ENCODE measurements at regions not wholly inside any gene's neighbourhood (a gene's known extent, or its start where the extent isn't known, plus 50 kb on each side); places are given as distances from the start of the nearest gene placed in this dataset.
"Not testable (repeated sequence)": the region's sequence is repeated elsewhere in the genome, so short reads cannot be mapped to it uniquely, and the experiment has no call there.

GRCh38 chr2:17362956-17363355 is 155.3 kb downstream of the RAD51AP2 start:
- H3K4me1 ChIP-seq (ENCODE audit: control insufficient read depth, insufficient read depth, low read length) = no peaks in the 10 kb centered on the region
- no peak overlapping the region for H3K9ac ChIP-seq (ENCODE audit: low read depth, low read length)
- H3K4me2 ChIP-seq (ENCODE audit: low read length) = no peak overlapping the region
- no peak overlapping the region for H3K4me3 ChIP-seq (ENCODE audit: low read length)
- H3K27me3 ChIP-seq (ENCODE audit: control insufficient read depth, insufficient read depth, low read length) = no peaks in the 10 kb centered on the region
- H3K36me3 ChIP-seq (ENCODE audit: insufficient read depth, low read length) = no peaks in the 10 kb centered on the region
- no peaks in the 10 kb centered on the region for H3K9me3 ChIP-seq (replicated peaks; ENCODE audit: low read length)

- Histone ChIP-seq H3K4me3 (ENCODE audit: low read length) (no peak overlapping the region), H3K4me1 (ENCODE audit: control insufficient read depth, insufficient read depth, low read length) (peaks cover 13% of the 10 kb centered on the region), H3K4me2 (ENCODE audit: low read length) (no peak overlapping the region), H3K36me3 (ENCODE audit: insufficient read depth, low read length) (no peaks in the 10 kb centered on the region), H3K9ac (ENCODE audit: low read depth, low read length) (no peak overlapping the region), H3K27me3 (ENCODE audit: control insufficient read depth, insufficient read depth, low read length) (no peaks in the 10 kb centered on the region), H3K9me3 (replicated peaks; ENCODE audit: low read length) (no peaks in the 10 kb centered on the region)
Observed at GRCh38 chr2:17355608-17356329, 162.5 kb downstream of the RAD51AP2 start.

GRCh38 chr2:17353263-17353662 is 165.0 kb downstream of the RAD51AP2 start:
- Histone ChIP-seq H3K4me3 (ENCODE audit: low read length) (no peak overlapping the region), H3K36me3 (ENCODE audit: insufficient read depth, low read length) (no peaks in the 10 kb centered on the region), H3K4me1 (ENCODE audit: control insufficient read depth, insufficient read depth, low read length) (peaks cover 13% of the 10 kb centered on the region)

GRCh38 chr2:17342692-17343091 is 175.5 kb downstream of the RAD51AP2 start:
- not testable (repeated sequence) for H3K4me1 ChIP-seq (ENCODE audit: control insufficient read depth, insufficient read depth, low read length); H3K36me3 ChIP-seq (ENCODE audit: insufficient read depth, low read length); H3K27me3 ChIP-seq (ENCODE audit: control insufficient read depth, insufficient read depth, low read length); H3K9me3 ChIP-seq (replicated peaks; ENCODE audit: low read length); H3K4me2 ChIP-seq (ENCODE audit: low read length); H3K4me3 ChIP-seq (ENCODE audit: low read length); H3K9ac ChIP-seq (ENCODE audit: low read depth, low read length)

More at GRCh38 chr2:17353263-17353662, 165.0 kb downstream of the RAD51AP2 start:
- Histone ChIP-seq H3K27me3 (ENCODE audit: control insufficient read depth, insufficient read depth, low read length) (no peaks in the 10 kb centered on the region), H3K4me2 (ENCODE audit: low read length) (no peak overlapping the region), H3K9ac (ENCODE audit: low read depth, low read length) (no peak overlapping the region), H3K9me3 (replicated peaks; ENCODE audit: low read length) (no peaks in the 10 kb centered on the region)

- Histone ChIP-seq H3K9ac (ENCODE audit: low read depth, low read length) (no peak overlapping the region), H3K4me1 (ENCODE audit: control insufficient read depth, insufficient read depth, low read length) (no peaks in the 10 kb centered on the region), H3K27me3 (ENCODE audit: control insufficient read depth, insufficient read depth, low read length) (no peaks in the 10 kb centered on the region), H3K4me3 (ENCODE audit: low read length) (no peak overlapping the region), H3K36me3 (ENCODE audit: insufficient read depth, low read length) (no peaks in the 10 kb centered on the region), H3K9me3 (replicated peaks; ENCODE audit: low read length) (no peaks in the 10 kb centered on the region), H3K4me2 (ENCODE audit: low read length) (no peak overlapping the region)
Observed at GRCh38 chr2:17337507-17337906, 180.7 kb downstream of the RAD51AP2 start.

GRCh38 chr2:17336458-17336857 is 181.8 kb downstream of the RAD51AP2 start:
- no peak overlapping the region for H3K9ac ChIP-seq (ENCODE audit: low read depth, low read length)
- H3K4me2 ChIP-seq (ENCODE audit: low read length) = no peak overlapping the region
- H3K4me1 ChIP-seq (ENCODE audit: control insufficient read depth, insufficient read depth, low read length) = no peaks in the 10 kb centered on the region

GRCh38 chr2:17334300-17334699 is 183.9 kb downstream of the RAD51AP2 start:
- no peak overlapping the region for H3K9ac ChIP-seq (ENCODE audit: low read depth, low read length)
- H3K4me1 ChIP-seq (ENCODE audit: control insufficient read depth, insufficient read depth, low read length) = no peaks in the 10 kb centered on the region
- no peaks in the 10 kb centered on the region for H3K36me3 ChIP-seq (ENCODE audit: insufficient read depth, low read length)
- no peak overlapping the region for H3K4me3 ChIP-seq (ENCODE audit: low read length)
- H3K4me2 ChIP-seq (ENCODE audit: low read length) = no peak overlapping the region
- H3K9me3 ChIP-seq (replicated peaks; ENCODE audit: low read length) = no peaks in the 10 kb centered on the region
- no peaks in the 10 kb centered on the region for H3K27me3 ChIP-seq (ENCODE audit: control insufficient read depth, insufficient read depth, low read length)

More at GRCh38 chr2:17336458-17336857, 181.8 kb downstream of the RAD51AP2 start:
- Histone ChIP-seq H3K4me3 (ENCODE audit: low read length) (no peak overlapping the region), H3K27me3 (ENCODE audit: control insufficient read depth, insufficient read depth, low read length) (no peaks in the 10 kb centered on the region), H3K36me3 (ENCODE audit: insufficient read depth, low read length) (no peaks in the 10 kb centered on the region), H3K9me3 (replicated peaks; ENCODE audit: low read length) (no peaks in the 10 kb centered on the region)

- H3K36me3 ChIP-seq (ENCODE audit: insufficient read depth, low read length) = no peaks in the 10 kb centered on the region
- H3K9me3 ChIP-seq (replicated peaks; ENCODE audit: low read length) = no peaks in the 10 kb centered on the region
- H3K27me3 ChIP-seq (ENCODE audit: control insufficient read depth, insufficient read depth, low read length) = peaks cover 9% of the 10 kb centered on the region
- no peak overlapping the region for H3K9ac ChIP-seq (ENCODE audit: low read depth, low read length)
- H3K4me1 ChIP-seq (ENCODE audit: control insufficient read depth, insufficient read depth, low read length) = no peaks in the 10 kb centered on the region
- H3K4me2 ChIP-seq (ENCODE audit: low read length) = no peak overlapping the region
- H3K4me3 ChIP-seq (ENCODE audit: low read length) = no peak overlapping the region
Observed at GRCh38 chr2:17331636-17332035, 186.6 kb downstream of the RAD51AP2 start.

- Histone ChIP-seq H3K9me3 (replicated peaks; ENCODE audit: low read length) (no peaks in the 10 kb centered on the region), H3K4me1 (ENCODE audit: control insufficient read depth, insufficient read depth, low read length) (no peaks in the 10 kb centered on the region), H3K36me3 (ENCODE audit: insufficient read depth, low read length) (no peaks in the 10 kb centered on the region), H3K9ac (ENCODE audit: low read depth, low read length) (no peak overlapping the region), H3K4me3 (ENCODE audit: low read length) (no peak overlapping the region), H3K4me2 (ENCODE audit: low read length) (no peak overlapping the region), H3K27me3 (ENCODE audit: control insufficient read depth, insufficient read depth, low read length) (peaks cover 15% of the 10 kb centered on the region)
Observed at GRCh38 chr2:17328161-17328560, 190.1 kb downstream of the RAD51AP2 start.

- no peak overlapping the region for H3K4me3 ChIP-seq (ENCODE audit: low read length)
- no peak overlapping the region for H3K9ac ChIP-seq (ENCODE audit: low read depth, low read length)
- peaks cover 15% of the 10 kb centered on the region for H3K27me3 ChIP-seq (ENCODE audit: control insufficient read depth, insufficient read depth, low read length)
Observed at GRCh38 chr2:17327649-17328048, 190.6 kb downstream of the RAD51AP2 start.

GRCh38 chr2:17326717-17327116 is 191.5 kb downstream of the RAD51AP2 start:
- Histone ChIP-seq H3K4me1 (ENCODE audit: control insufficient read depth, insufficient read depth, low read length) (no peaks in the 10 kb centered on the region), H3K4me3 (ENCODE audit: low read length) (no peak overlapping the region), H3K36me3 (ENCODE audit: insufficient read depth, low read length) (no peaks in the 10 kb centered on the region), H3K9ac (ENCODE audit: low read depth, low read length) (no peak overlapping the region), H3K9me3 (replicated peaks; ENCODE audit: low read length) (no peaks in the 10 kb centered on the region), H3K4me2 (ENCODE audit: low read length) (no peak overlapping the region), H3K27me3 (ENCODE audit: control insufficient read depth, insufficient read depth, low read length) (peaks cover 15% of the 10 kb centered on the region)

More at GRCh38 chr2:17327649-17328048, 190.6 kb downstream of the RAD51AP2 start:
- Histone ChIP-seq H3K4me1 (ENCODE audit: control insufficient read depth, insufficient read depth, low read length) (no peaks in the 10 kb centered on the region), H3K9me3 (replicated peaks; ENCODE audit: low read length) (no peaks in the 10 kb centered on the region), H3K4me2 (ENCODE audit: low read length) (no peak overlapping the region), H3K36me3 (ENCODE audit: insufficient read depth, low read length) (no peaks in the 10 kb centered on the region)

- H3K9ac ChIP-seq (ENCODE audit: low read depth, low read length) = no peak overlapping the region
- no peaks in the 10 kb centered on the region for H3K36me3 ChIP-seq (ENCODE audit: insufficient read depth, low read length)
- no peaks in the 10 kb centered on the region for H3K9me3 ChIP-seq (replicated peaks; ENCODE audit: low read length)
- no peak overlapping the region for H3K4me2 ChIP-seq (ENCODE audit: low read length)
- peaks cover 15% of the 10 kb centered on the region for H3K27me3 ChIP-seq (ENCODE audit: control insufficient read depth, insufficient read depth, low read length)
- no peaks in the 10 kb centered on the region for H3K4me1 ChIP-seq (ENCODE audit: control insufficient read depth, insufficient read depth, low read length)
- H3K4me3 ChIP-seq (ENCODE audit: low read length) = no peak overlapping the region
Observed at GRCh38 chr2:17323697-17324096, 194.5 kb downstream of the RAD51AP2 start.
